ENCODE measurements at regions not wholly inside any gene's neighbourhood (a gene's known extent, or its start where the extent isn't known, plus 50 kb on each side); places are given as distances from the start of the nearest gene placed in this dataset.
A peak's percentile ranks its signal among the peaks of the same experiment; 100 is the strongest.

GRCh38 chr14:53217316-53217994, 64.3 kb upstream of the DDHD1 start:
- peak overlapping the region; percentile 92 for H2AFZ ChIP-seq (ENCODE audit: low read depth)
- H3K9ac ChIP-seq, result peak overlapping the region; percentile 44; the same call in 1 of the 2 replicates
- no peaks in the 10 kb centered on the region for H3K4me1 ChIP-seq (ENCODE audit: control insufficient read depth in 1 of 2, insufficient read depth in 2 of 2, low read depth in 1 of 2, low read length in 1 of 2)
- WGBS (ENCODE audit: low lambda C conversion rate), result no CpG with 5 or more reads among the region's 39 CpGs
- H3K79me2 ChIP-seq (ENCODE audit: insufficient read depth), result no peaks in the 10 kb centered on the region
- no peaks in the 10 kb centered on the region for H4K20me1 ChIP-seq (ENCODE audit: insufficient read depth)
- POLR2A ChIA-PET, result interaction anchor here (1.6 kb wide), 1 partner anchor 64 kb away, joined by 7 read pairs; the partner anchor contains the start of gene DDHD1
- H3K9me3 ChIP-seq, result no peaks in the 10 kb centered on the region
- H3K36me3 ChIP-seq (replicated peaks in 1 of 2; ENCODE audit: control insufficient read depth in 1 of 2, insufficient read depth in 2 of 2, low read length in 1 of 2), result no peaks in the 10 kb centered on the region
- no peaks in the 10 kb centered on the region for H3K9me2 ChIP-seq
- H3K27me3 ChIP-seq (ENCODE audit: insufficient read depth), result no peaks in the 10 kb centered on the region
- no peaks in the 10 kb centered on the region for H3F3A ChIP-seq (replicated peaks; ENCODE audit: insufficient read depth)
- H3K4me3 ChIP-seq (ENCODE audit: low read depth in 2 of 2, low read length in 1 of 2), result peak overlapping the region; percentile 62 to 72
- CTCF ChIA-PET, result interaction anchor here (0.6 to 1.2 kb wide), 10 partner anchors 15 to 88 kb away, joined by 3 to 5 read pairs (median 3); partner anchors contain the start of gene DDHD1
- peak; percentile 87 for DNase-seq
- peak overlapping the region in 1 of 2 experiments; percentile 62; a peak in 1 of 4 replicates for H3K27ac ChIP-seq (ENCODE audit: low read depth in 2 of 2, low read length in 1 of 2)
- H3K4me2 ChIP-seq, result peak overlapping the region; percentile 80
- TF ChIP-seq SIN3A (IDR thresholded peaks at IDR 0.05; ENCODE audit: borderline replicate concordance, low read depth, low read length), result 0 out of 2 replicates have a peak, but pooled peaks have one; percentile 18
- no peak for TF ChIP-seq SMC3 (IDR thresholded peaks at IDR 0.05; ENCODE audit: low read depth, low read length)
- TF ChIP-seq RCOR1 (IDR thresholded peaks at IDR 0.05; ENCODE audit: low read length), result no peak
- no peak for TF ChIP-seq FOSL2 (IDR thresholded peaks at IDR 0.05; ENCODE audit: borderline replicate concordance, low read depth)
- TF ChIP-seq TEAD4 (IDR thresholded peaks at IDR 0.05; ENCODE audit: borderline replicate concordance, insufficient read depth), result no peak
- no peak for TF ChIP-seq CHD2 (IDR thresholded peaks at IDR 0.05; ENCODE audit: low read length, partially characterized antibody)
- no peak for TF ChIP-seq PBX3 (IDR thresholded peaks at IDR 0.05)
- no peak for TF ChIP-seq MEF2A (IDR thresholded peaks at IDR 0.05; ENCODE audit: borderline replicate concordance, low read depth)
- no peak for TF ChIP-seq NFIC (IDR thresholded peaks at IDR 0.05; ENCODE audit: borderline replicate concordance)
- no peak for TF ChIP-seq TAF1 (IDR thresholded peaks at IDR 0.05; ENCODE audit: borderline replicate concordance, low read depth, low read length)
- no peak for TF ChIP-seq USF2 (IDR thresholded peaks at IDR 0.05; ENCODE audit: borderline replicate concordance, low read depth, low read length)
- no peak for TF ChIP-seq RAD21 (IDR thresholded peaks at IDR 0.05; ENCODE audit: low read length)
- TF ChIP-seq MAX (IDR thresholded peaks at IDR 0.05; ENCODE audit: low read depth), result no peak
- TF ChIP-seq FOXJ3 (CRISPR knock-in tag; IDR thresholded peaks at IDR 0.05), result no peak
- no peak for TF ChIP-seq FOXM1 (IDR thresholded peaks at IDR 0.05; ENCODE audit: low read depth)
- TF ChIP-seq EP300 (IDR thresholded peaks at IDR 0.05; ENCODE audit: borderline replicate concordance in 1 of 2, low read depth in 1 of 2, low read length in 1 of 2), result no peak
- no peak for TF ChIP-seq RXRA (IDR thresholded peaks at IDR 0.05; ENCODE audit: borderline replicate concordance, low read depth)
- TF ChIP-seq JUND (IDR thresholded peaks at IDR 0.05), result no peak
- TF ChIP-seq GATA2 (CRISPR knock-in tag; IDR thresholded peaks at IDR 0.05), result no peak
- TF ChIP-seq REST (IDR thresholded peaks at IDR 0.05; ENCODE audit: low read depth, low read length), result no peak
- 0 out of 2 replicates have a peak, but pooled peaks have one; percentile 28 for TF ChIP-seq NRF1 (IDR thresholded peaks at IDR 0.05; ENCODE audit: low read depth, low read length)
- TF ChIP-seq TCF12 (IDR thresholded peaks at IDR 0.05), result no peak
- no peak for TF ChIP-seq IRF3 (IDR thresholded peaks at IDR 0.05; ENCODE audit: low read depth, low read length)
- TF ChIP-seq CTCF (IDR thresholded peaks at IDR 0.05), result peak; percentile 50
- peak; percentile 72 for TF ChIP-seq RFX5 (IDR thresholded peaks at IDR 0.05; ENCODE audit: low read length)
- peak; percentile 60 for TF ChIP-seq ELF1 (IDR thresholded peaks at IDR 0.05)
